ENCODE measurements at regions not wholly inside any gene's neighbourhood (a gene's known extent, or its start where the extent isn't known, plus 50 kb on each side); places are given as distances from the start of the nearest gene placed in this dataset.
"Not testable (repeated sequence)": the region's sequence is repeated elsewhere in the genome, so short reads cannot be mapped to it uniquely, and the experiment has no call there.

DNA sequence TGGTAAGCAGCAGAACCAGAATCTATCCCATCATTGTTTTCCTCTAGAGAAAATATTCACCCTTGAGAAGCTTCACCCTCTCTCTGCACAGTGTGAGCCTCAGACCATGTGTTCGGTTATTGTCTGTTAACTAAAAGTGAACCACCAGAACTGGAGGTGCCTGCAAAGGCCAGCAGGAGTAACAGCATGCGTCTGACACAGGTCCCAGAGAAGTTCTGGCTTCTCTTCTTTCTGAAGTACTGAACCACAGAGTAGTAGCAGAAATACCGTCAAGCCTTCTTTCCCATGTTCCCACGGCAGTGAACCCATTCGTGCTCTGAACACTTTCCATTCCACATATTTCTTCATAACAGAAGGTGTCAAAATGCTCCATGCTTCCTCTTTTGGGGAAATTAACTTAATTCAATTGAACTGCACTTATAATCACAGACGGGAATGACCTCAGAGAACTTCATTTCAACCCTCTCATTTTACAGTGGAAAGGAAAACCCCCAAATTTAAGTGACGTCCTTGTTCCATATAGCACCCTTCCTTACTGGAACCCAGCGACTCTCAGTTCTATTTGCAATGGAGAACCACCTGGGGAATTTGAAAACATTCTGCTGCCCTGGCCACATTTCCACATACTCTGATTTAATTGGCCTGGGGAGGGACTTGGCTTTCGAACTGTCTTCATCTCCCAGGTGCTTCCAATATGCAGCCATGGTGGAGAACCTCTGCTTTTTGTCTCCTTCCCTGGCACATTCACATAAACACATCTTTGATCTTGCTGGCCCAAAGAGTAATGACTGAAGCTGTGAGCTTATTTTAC lies 519.1 kb downstream of the RNF144A start:
- DNase-seq: no peak

DNA sequence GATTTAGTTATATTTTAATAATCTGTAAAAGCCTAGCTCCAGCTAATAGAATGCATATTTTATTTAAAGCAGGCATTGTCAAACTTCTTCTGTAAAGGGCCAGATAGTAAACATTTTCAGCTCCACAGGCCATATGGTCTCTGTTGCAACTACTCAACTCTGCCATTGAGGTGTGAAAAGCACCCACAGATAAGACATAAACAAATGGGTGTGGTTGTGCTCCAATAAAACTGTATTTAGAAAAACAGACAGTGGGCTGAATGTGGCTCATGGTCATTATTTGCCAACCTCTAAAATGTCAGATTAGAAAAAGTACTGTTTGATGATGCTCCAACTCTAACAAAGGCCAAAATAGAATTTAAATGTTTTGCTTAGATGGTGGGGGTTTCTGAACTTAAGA lies 519.9 kb downstream of the RNF144A start:
- DNase-seq: no peak

DNA sequence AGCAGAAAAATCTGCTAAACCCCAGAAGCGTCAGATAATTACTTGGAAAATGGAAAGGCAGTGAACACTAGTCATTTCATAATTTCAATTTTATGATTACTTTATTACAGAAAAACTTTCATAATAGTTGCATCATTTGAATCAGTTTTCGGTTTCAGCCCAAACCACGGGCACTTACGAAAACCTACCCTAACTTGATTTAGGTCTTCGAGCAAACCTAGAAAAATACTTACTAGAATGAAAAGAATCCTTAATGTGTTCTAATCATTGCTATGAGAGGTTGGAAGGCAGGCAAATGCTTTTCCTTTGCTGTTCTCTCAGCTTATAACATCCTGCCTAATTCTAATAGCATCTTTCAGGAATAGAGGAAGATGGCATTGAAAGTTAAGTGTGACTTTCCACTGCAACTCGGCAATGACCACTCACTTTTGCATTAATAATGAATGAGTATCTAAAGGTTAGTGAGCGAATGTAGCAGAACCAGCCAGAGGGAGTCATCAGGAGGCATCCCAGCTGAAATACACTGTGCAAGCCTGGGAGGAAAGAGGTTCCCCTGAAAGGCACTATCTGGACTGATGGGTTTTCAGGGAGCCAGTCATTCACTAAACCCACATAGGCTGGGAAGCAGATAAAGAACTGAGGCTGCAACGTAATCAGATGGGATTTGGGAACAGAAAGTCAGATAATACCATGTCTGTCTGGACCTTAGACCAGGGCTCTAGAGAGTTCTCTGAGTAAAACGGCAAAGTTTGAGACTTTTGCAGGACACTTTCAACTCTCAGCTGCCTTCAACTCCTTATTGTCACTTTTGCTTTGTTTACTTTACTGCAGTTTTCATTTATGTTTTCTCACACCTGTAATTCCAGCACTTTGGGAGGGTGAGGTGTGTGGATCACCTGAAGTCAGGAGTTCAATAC lies 520.8 kb downstream of the RNF144A start:
- no peak for DNase-seq

DNA sequence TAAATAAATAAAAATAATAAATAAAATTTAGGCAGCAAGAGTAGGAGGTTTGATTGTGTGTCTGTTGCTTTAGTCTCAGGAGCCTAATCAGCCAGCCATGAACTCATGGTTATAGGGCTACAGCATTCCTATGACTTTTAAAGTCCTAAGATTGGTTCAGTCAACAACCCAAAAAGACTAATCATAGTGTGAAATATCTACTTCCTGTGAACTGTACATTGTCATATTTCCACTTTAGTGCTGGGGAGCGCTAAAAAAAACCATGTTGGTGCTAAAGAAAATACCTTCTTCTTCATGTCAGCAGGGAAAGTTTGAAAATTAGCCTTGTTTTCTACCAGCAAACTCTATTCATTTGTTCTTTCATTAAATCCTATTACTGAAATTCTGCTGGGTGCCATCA lies 521.6 kb downstream of the RNF144A start:
- DNase-seq: no peak

GRCh38 chr2:7440977-7441376 lies 523.8 kb downstream of the RNF144A start:
- DNase-seq: no peak

GRCh38 chr2:7441841-7442240 lies 524.6 kb downstream of the RNF144A start:
- DNase-seq: not testable (repeated sequence)

DNA sequence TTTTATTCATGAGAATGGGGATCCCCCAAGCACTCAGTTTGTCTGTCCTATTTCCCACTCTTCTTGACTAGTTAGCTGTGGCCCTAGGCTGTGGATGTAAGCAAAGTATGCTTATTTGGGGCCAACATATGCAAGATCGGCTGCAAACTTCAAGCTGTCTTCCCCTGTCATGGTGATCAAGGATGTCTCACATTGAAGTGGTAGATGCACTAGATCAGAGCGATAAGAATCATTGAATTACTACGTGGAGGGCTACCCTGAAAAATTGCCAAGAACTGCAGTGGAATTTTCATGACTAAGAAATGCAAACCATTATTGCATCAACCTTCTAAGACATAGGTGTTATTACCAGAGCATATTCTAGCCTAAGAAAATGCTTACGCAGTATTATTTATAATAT lies 527.4 kb downstream of the RNF144A start:
- no peak for DNase-seq

- no peak for DNase-seq
Measured at GRCh38 chr2:7448578-7449264, 531.5 kb downstream of the RNF144A start.

GRCh38 chr2:7449298-7449697 lies 532.1 kb downstream of the RNF144A start:
- no peak for DNase-seq

- DNase-seq: no peak
Measured at GRCh38 chr2:7450188-7450832, 533.1 kb downstream of the RNF144A start.

- DNase-seq: no peak
Measured at GRCh38 chr2:7450833-7451190, 533.6 kb downstream of the RNF144A start.

- no peak for DNase-seq
Measured at GRCh38 chr2:7452110-7452876, 535.1 kb downstream of the RNF144A start.

DNA sequence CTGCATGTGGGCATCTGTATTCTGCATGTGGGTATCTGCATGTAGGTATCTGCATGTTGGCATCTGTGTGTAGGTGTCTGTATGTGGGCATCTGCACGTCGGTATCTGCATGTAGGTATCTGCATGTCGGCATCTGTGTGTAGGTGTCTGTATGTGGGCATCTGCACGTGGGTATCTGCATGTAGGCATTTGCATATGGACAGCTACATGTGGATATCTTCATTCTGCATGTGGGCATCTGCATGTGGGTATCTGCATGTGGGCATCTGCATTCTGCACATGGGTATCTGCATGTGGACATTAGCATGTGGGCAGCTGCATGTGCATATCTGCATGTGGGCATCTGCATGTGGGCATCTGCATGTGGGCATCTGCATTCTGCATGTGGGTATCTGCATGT lies 537.4 kb downstream of the RNF144A start:
- DNase-seq: no peak

DNA sequence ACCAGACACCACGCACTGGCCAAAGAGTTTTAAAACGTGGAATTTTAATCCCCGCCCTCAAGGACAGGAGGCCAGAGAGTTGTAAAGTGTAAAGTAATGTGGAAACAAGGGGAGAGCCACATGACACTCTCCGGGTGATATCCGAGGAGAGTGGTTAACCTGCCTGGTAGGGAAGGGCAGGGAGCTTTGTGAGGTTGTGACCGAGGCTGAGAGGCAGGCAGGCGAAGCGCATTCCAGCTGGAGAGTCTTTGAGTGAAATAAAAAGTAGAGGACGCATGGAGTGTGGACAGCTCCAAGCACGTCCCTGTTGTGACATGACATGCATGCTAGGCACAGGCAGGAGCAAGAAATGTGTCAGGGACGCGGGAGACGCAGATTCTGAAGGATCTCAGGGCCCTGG lies 539.5 kb downstream of the RNF144A start:
- DNase-seq: no peak

DNA sequence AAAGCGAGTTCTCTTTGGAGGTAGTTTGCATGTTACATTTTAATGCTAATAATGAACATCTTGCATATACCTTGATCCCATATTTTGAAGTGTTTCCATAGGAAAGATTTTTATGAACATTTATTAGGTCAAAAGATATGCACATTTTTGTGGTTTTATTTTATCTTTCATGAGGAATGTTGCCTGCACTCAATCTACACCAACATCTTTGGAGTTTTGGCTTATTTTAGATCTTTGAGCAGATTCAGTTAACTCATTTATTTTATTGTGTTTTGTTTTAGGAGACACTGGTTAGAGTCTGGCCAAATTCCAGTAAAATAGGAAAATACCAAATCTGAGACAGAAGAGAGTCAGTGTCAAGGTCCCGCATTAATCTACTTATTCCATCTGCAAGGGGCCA lies 540.9 kb downstream of the RNF144A start:
- no peak for DNase-seq

DNA sequence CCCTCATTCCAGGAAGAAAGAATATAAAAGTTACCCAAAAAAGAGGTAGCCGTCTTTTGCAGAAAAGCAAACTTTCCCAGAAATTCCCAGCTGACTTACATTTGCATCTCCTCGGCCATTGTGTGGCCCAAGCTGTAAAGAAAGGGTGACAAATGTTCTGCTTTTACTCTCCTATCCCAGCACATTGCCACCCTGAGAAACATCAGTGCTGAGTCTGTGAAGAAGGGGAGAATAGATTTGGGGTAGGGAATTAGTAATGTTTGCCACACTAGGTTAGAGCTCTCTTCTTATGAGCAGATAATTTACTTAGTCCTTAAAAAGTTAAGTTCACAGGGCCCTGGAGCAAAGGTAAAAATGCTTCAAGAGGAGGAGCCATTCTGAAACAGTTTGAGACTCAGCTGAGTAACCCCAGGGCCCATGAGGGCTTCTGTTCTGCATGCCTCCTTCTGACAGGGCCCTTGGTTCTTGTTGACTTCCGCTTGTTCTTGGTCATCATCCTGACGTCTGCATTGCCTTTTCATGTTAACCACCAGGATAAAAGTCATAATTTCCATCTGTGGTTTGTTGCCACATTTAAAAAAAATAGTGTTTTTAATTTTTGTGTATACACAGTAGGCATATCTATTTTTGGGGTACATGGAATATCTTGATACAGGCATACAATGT lies 550.7 kb downstream of the RNF144A start:
- no peak for DNase-seq

- DNase-seq: no peak
Measured at GRCh38 chr2:7468448-7468828, 551.2 kb downstream of the RNF144A start.

- DNase-seq: no peak
Measured at GRCh38 chr2:7468955-7469354, 551.7 kb downstream of the RNF144A start.

DNA sequence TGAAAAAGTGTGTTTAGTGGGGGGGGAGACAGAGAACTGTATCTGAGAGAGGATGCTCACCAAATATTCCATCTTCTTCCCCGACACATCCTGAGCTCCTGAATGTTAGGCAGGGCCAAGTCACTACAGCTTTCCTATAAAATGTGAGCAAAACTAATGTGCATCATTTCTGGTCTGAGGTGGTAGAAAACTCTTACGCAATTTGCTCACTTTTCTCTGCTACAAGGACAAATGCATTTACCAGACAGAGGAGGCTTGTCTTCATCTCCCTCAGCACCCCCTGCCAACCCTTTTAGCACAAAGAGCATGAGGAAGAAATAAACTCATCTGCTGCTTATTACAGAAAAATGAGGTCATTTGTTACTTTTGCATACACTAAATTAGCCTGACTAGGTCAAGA lies 554.0 kb downstream of the RNF144A start:
- no peak for DNase-seq

- no peak for DNase-seq
Measured at GRCh38 chr2:7472465-7472864, 555.3 kb downstream of the RNF144A start.

- DNase-seq: no peak
Measured at GRCh38 chr2:7473135-7473771, 556.0 kb downstream of the RNF144A start.
